Fibroblast of lung (primary cell): ENCODE measurements at regions not wholly inside any gene's neighbourhood (a gene's known extent, or its start where the extent isn't known, plus 50 kb on each side); places are given as distances from the start of the nearest gene placed in this dataset.

Experiments
- DNase-seq, 2 donors: peaks; one replicate each; pipeline versions ENCODE4 v3.0.0 to v3.0.0-alpha.2; 2010; ENCODE audit warnings: low read depth in 2 of 2
- H2AFZ ChIP-seq: 2 replicates; pipeline ENCODE4 v1.5.1; 2012; ENCODE audit warnings: low read length, control low read depth, inconsistent platforms
- H3K27ac ChIP-seq: 2 replicates; pipeline ENCODE4 v1.5.1; 2011; ENCODE audit warnings: low read length, control low read depth; ENCODE audit not compliant: insufficient read depth
- H3K27me3 ChIP-seq: 2 replicates; pipeline ENCODE4 v1.5.1; 2011; ENCODE audit warnings: mild to moderate bottlenecking, low read length; ENCODE audit not compliant: control insufficient read depth, insufficient read depth
- H3K36me3 ChIP-seq: 2 replicates; pipeline ENCODE4 v1.5.1; 2011; ENCODE audit warnings: low read length; ENCODE audit not compliant: control insufficient read depth, insufficient read depth
- H3K4me1 ChIP-seq: 2 replicates; pipeline ENCODE4 v1.5.1; 2011; ENCODE audit warnings: low read length; ENCODE audit not compliant: control insufficient read depth, insufficient read depth; ENCODE audit errors: extremely low read depth
- H3K4me2 ChIP-seq: 2 replicates; pipeline ENCODE4 v1.5.1; 2011; ENCODE audit warnings: low read length, control low read depth; ENCODE audit not compliant: insufficient read depth; ENCODE audit errors: extremely low read depth
- H3K4me3 ChIP-seq, 4 experiments: fragments of 200-600 bp in 1 of 4; sonication (generic) in 1 of 4; replicated peaks in 1 of 4; 2 replicates each; pipeline ENCODE4 v1.5.1; 2011 to 2016; ENCODE audit warnings: low read length in 4 of 4, low read depth in 3 of 4, mild to moderate bottlenecking in 3 of 4, control low read depth in 2 of 4, inconsistent platforms in 1 of 4, mixed read lengths in 1 of 4; ENCODE audit not compliant: insufficient read depth in 1 of 4; ENCODE audit errors: control extremely low read depth in 1 of 4
- H3K79me2 ChIP-seq: 2 replicates; pipeline ENCODE4 v1.5.1; 2012; ENCODE audit warnings: mild to moderate bottlenecking, low read length, inconsistent platforms; ENCODE audit not compliant: control insufficient read depth, insufficient read depth
- H3K9ac ChIP-seq: 2 replicates; pipeline ENCODE4 v1.5.1; 2011; ENCODE audit warnings: mild to moderate bottlenecking, low read length, control low read depth; ENCODE audit not compliant: insufficient read depth
- H3K9me3 ChIP-seq: 2 replicates; pipeline ENCODE4 v1.5.1; 2012; ENCODE audit warnings: low read depth, low read length; ENCODE audit not compliant: control insufficient read depth, insufficient read depth
- H4K20me1 ChIP-seq: 2 replicates; pipeline ENCODE4 v1.5.1; 2011; ENCODE audit warnings: low read length; ENCODE audit not compliant: control insufficient read depth, insufficient read depth; ENCODE audit errors: extremely low read depth
- CTCF ChIP-seq, 2 donors: IDR thresholded peaks in 1 of 2; conservative IDR thresholded peaks in 1 of 2; 1 replicate in 1 of 2; 2 replicates in 1 of 2; pipeline ENCODE4 v1.5.1; 2011 to 2012; ENCODE audit warnings: low read length in 2 of 2, control low read depth in 1 of 2, inconsistent platforms in 1 of 2, low read depth in 1 of 2, mild to moderate bottlenecking in 1 of 2
- EZH2 ChIP-seq: IDR thresholded peaks from 2 replicates; pipeline ENCODE4 v1.5.1; 2012; ENCODE audit warnings: low read length, control low read depth, mild to moderate bottlenecking; ENCODE audit errors: missing control alignments

GRCh38 chr2:37554155-37554510 is 117.3 kb downstream of the CDC42EP3 start:
- Histone ChIP-seq H3K4me2 (no peak overlapping the region), H3K27me3 (no peaks in the 10 kb centered on the region)
- TF ChIP-seq CTCF (conservative IDR thresholded peaks at IDR 0.05 in 1 of 2, IDR thresholded peaks at IDR 0.05 in 1 of 2; ENCODE audit: low read depth in 1 of 2, low read length in 2 of 2) = no peak
- TF ChIP-seq EZH2 = no peak

GRCh38 chr2:37554687-37555086 is 116.8 kb downstream of the CDC42EP3 start:
- Histone ChIP-seq H4K20me1 (no peaks in the 10 kb centered on the region), H3K9ac (no peak overlapping the region), H3K36me3 (no peaks in the 10 kb centered on the region), H2AFZ (no peak overlapping the region), H3K4me2 (no peak overlapping the region), H3K4me1 (no peaks in the 10 kb centered on the region), H3K9me3 (no peaks in the 10 kb centered on the region), H3K4me3 (no peak overlapping the region), H3K27ac (no peak overlapping the region), H3K27me3 (no peaks in the 10 kb centered on the region), H3K79me2 (no peaks in the 10 kb centered on the region)
- DNase-seq = no peak
- no peak for TF ChIP-seq CTCF (conservative IDR thresholded peaks at IDR 0.05 in 1 of 2, IDR thresholded peaks at IDR 0.05 in 1 of 2; ENCODE audit: low read depth in 1 of 2, low read length in 2 of 2)
- TF ChIP-seq EZH2 = no peak

More at GRCh38 chr2:37554155-37554510, 117.3 kb downstream of the CDC42EP3 start:
- Histone ChIP-seq H3K79me2 (no peaks in the 10 kb centered on the region), H2AFZ (no peak overlapping the region), H3K36me3 (no peaks in the 10 kb centered on the region), H3K4me1 (no peaks in the 10 kb centered on the region), H3K4me3 (no peak overlapping the region), H3K27ac (no peak overlapping the region), H3K9ac (no peak overlapping the region), H3K9me3 (no peaks in the 10 kb centered on the region), H4K20me1 (no peaks in the 10 kb centered on the region)
- no peak for DNase-seq

GRCh38 chr2:37555457-37555856 is 116.0 kb downstream of the CDC42EP3 start:
- Histone ChIP-seq H3K9ac (no peak overlapping the region), H3K27ac (no peak overlapping the region), H3K27me3 (no peaks in the 10 kb centered on the region), H3K9me3 (no peaks in the 10 kb centered on the region), H3K4me2 (no peak overlapping the region), H3K4me1 (no peaks in the 10 kb centered on the region), H4K20me1 (no peaks in the 10 kb centered on the region), H3K79me2 (no peaks in the 10 kb centered on the region), H3K4me3 (no peak overlapping the region), H3K36me3 (no peaks in the 10 kb centered on the region), H2AFZ (no peak overlapping the region)
- no peak for DNase-seq
- TF ChIP-seq EZH2 = no peak
- TF ChIP-seq CTCF (conservative IDR thresholded peaks at IDR 0.05 in 1 of 2, IDR thresholded peaks at IDR 0.05 in 1 of 2; ENCODE audit: low read depth in 1 of 2, low read length in 2 of 2) = no peak
